HL-60 (cell line): ENCODE measurements at regions not wholly inside any gene's neighbourhood (a gene's known extent, or its start where the extent isn't known, plus 50 kb on each side); places are given as distances from the start of the nearest gene placed in this dataset.

Source experiments
- DNase-seq, 2 experiments: peaks; one replicate each; pipeline ENCODE4 v3.0.0-alpha.2; 2010 to 2020; ENCODE audit warnings: low read depth in 1 of 2, low spot score in 1 of 2
- H3K27ac ChIP-seq: fragments of 250-450 bp; sonication (Bioruptor Pico); replicated peaks from 2 replicates; pipeline ENCODE4 v1.5.1; 2020; ENCODE audit warnings: mild to moderate bottlenecking, moderate library complexity
- H3K27me3 ChIP-seq: fragments of 250-450 bp; sonication (Bioruptor Pico); 2 replicates; pipeline ENCODE4 v1.5.1; 2021; ENCODE audit warnings: mild to moderate bottlenecking, moderate library complexity; ENCODE audit not compliant: insufficient read depth, poor library complexity, severe bottlenecking
- H3K4me3 ChIP-seq: replicated peaks from 2 replicates; pipeline ENCODE4 v1.5.1; 2011; ENCODE audit warnings: mild to moderate bottlenecking, control low read depth, low read length; ENCODE audit not compliant: insufficient read depth
- CTCF ChIP-seq: IDR thresholded peaks from one replicate; pipeline ENCODE4 v1.5.1; 2011; ENCODE audit warnings: low read length, control low read depth, inconsistent platforms; ENCODE audit not compliant: insufficient read depth
- GABPA ChIP-seq: IDR thresholded peaks from 2 replicates; pipeline ENCODE4 v1.6.1; 2012; ENCODE audit warnings: low read depth
- POLR2AphosphoS5 ChIP-seq: IDR thresholded peaks from 2 replicates; pipeline ENCODE4 v1.6.1; 2012; ENCODE audit warnings: low read depth
- REST ChIP-seq: IDR thresholded peaks from 2 replicates; pipeline ENCODE4 v1.6.1; 2012; ENCODE audit warnings: low read depth; ENCODE audit not compliant: insufficient replicate concordance
- SPI1 ChIP-seq: IDR thresholded peaks from 2 replicates; pipeline ENCODE4 v1.6.1; 2012; ENCODE audit warnings: low read depth, mild to moderate bottlenecking, borderline replicate concordance

GRCh38 chr18:47586418-47587070 lies 335.1 kb upstream of the SKOR2 start:
- H3K4me3 ChIP-seq, result no peak overlapping the region
- no peak overlapping the region for H3K27ac ChIP-seq
- TF ChIP-seq REST, result no peak
- no peak for TF ChIP-seq GABPA
- TF ChIP-seq CTCF, result no peak
- DNase-seq, result no peak
- H3K27me3 ChIP-seq, result no peaks in the 10 kb centered on the region

GRCh38 chr18:47585914-47586313 lies 334.5 kb upstream of the SKOR2 start:
- TF ChIP-seq CTCF, result no peak
- no peak for TF ChIP-seq SPI1
- TF ChIP-seq POLR2AphosphoS5, result no peak
- TF ChIP-seq GABPA, result no peak
- TF ChIP-seq REST, result no peak
- Histone ChIP-seq H3K27me3 (no peaks in the 10 kb centered on the region), H3K4me3 (no peak overlapping the region), H3K27ac (no peak overlapping the region)
- DNase-seq, result no peak

GRCh38 chr18:47585136-47585535 lies 333.7 kb upstream of the SKOR2 start:
- Histone ChIP-seq H3K27ac (no peak overlapping the region), H3K27me3 (no peaks in the 10 kb centered on the region), H3K4me3 (no peak overlapping the region)
- TF ChIP-seq POLR2AphosphoS5 (no peak), SPI1 (no peak), GABPA (no peak), REST (no peak), CTCF (no peak)
- DNase-seq, result no peak
